ENCODE measurements at regions not wholly inside any gene's neighbourhood (a gene's known extent, or its start where the extent isn't known, plus 50 kb on each side); places are given as distances from the start of the nearest gene placed in this dataset.

DNA sequence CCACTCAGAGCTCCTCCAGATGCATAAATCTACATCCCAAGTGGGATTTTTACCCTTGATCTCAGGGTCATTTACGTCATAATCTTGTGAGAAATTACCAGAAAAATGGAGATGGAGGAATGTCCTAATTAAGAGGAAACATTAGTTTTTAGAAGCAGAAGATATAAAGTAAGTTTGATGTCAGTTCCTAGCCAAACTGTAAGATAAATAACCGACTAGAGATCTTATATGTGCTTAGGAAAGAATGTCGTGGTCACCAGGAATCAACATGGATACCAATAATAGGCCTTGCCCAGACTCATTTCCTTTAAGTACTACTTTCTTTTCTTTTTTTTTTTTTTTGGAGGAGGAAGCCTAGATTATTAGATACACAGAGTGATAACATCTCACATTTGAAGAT, 186.9 kb downstream of the UTRN start:
- Histone ChIP-seq H3K27me3 (no peaks in the 10 kb centered on the region), H3K36me3 (peaks cover 20 to 43% (median 30%) of the 10 kb centered on the region in 3 donors), H3K9me3 (no peaks in the 10 kb centered on the region), H3K4me1 (no peaks in the 10 kb centered on the region), H3K27ac (no peak overlapping the region), H3K4me3 (no peak overlapping the region)
- intact Hi-C loops (cut with DNase I; ENCODE audit: low total_unique reads) = no loop called here
- TF ChIP-seq, protein P1, sequence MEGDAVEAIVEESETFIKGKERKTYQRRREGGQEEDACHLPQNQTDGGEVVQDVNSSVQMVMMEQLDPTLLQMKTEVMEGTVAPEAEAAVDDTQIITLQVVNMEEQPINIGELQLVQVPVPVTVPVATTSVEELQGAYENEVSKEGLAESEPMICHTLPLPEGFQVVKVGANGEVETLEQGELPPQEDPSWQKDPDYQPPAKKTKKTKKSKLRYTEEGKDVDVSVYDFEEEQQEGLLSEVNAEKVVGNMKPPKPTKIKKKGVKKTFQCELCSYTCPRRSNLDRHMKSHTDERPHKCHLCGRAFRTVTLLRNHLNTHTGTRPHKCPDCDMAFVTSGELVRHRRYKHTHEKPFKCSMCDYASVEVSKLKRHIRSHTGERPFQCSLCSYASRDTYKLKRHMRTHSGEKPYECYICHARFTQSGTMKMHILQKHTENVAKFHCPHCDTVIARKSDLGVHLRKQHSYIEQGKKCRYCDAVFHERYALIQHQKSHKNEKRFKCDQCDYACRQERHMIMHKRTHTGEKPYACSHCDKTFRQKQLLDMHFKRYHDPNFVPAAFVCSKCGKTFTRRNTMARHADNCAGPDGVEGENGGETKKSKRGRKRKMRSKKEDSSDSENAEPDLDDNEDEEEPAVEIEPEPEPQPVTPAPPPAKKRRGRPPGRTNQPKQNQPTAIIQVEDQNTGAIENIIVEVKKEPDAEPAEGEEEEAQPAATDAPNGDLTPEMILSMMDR (IDR thresholded peaks at IDR 0.05) = no peak
- DNase-seq = no peak

- Histone ChIP-seq H3K27me3 (no peaks in the 10 kb centered on the region), H3K4me3 (no peak overlapping the region), H3K27ac (no peak overlapping the region), H3K9me3 (no peaks in the 10 kb centered on the region), H3K36me3 (peaks cover 20 to 35% (median 30%) of the 10 kb centered on the region in 3 donors), H3K4me1 (peaks cover 0 to 15% (median 11%) of the 10 kb centered on the region in 4 donors)
- intact Hi-C loops (cut with DNase I; ENCODE audit: low total_unique reads) = no loop called here
- DNase-seq = no peak
- TF ChIP-seq, protein P1 (IDR thresholded peaks at IDR 0.05) = no peak
These were observed 189.2 kb downstream of the UTRN start for GRCh38 chr6:144474290-144474689.

GRCh38 chr6:144474904-144475303, 189.8 kb downstream of the UTRN start:
- Histone ChIP-seq H3K4me1 (peaks cover 0 to 21% (median 15%) of the 10 kb centered on the region in 4 donors), H3K27ac (no peak overlapping the region), H3K27me3 (no peaks in the 10 kb centered on the region), H3K36me3 (peaks cover 20 to 35% (median 29%) of the 10 kb centered on the region in 3 donors), H3K9me3 (no peaks in the 10 kb centered on the region), H3K4me3 (no peak overlapping the region)
- intact Hi-C loops (cut with DNase I; ENCODE audit: low total_unique reads) = no loop called here
- DNase-seq = no peak
- TF ChIP-seq, protein P1 (IDR thresholded peaks at IDR 0.05) = no peak

- peaks cover 2 to 26% (median 20%) of the 10 kb centered on the region in 4 donors for H3K4me1 ChIP-seq
- DNase-seq = no peak
- H3K4me3 ChIP-seq = no peak overlapping the region
- H3K27me3 ChIP-seq = no peaks in the 10 kb centered on the region
- H3K9me3 ChIP-seq = no peaks in the 10 kb centered on the region
- TF ChIP-seq, protein P1 (IDR thresholded peaks at IDR 0.05) = no peak
- intact Hi-C loops (cut with DNase I; ENCODE audit: low total_unique reads) = no loop called here
- H3K27ac ChIP-seq = no peak overlapping the region
- peaks cover 20 to 30% (median 24%) of the 10 kb centered on the region in 3 donors for H3K36me3 ChIP-seq
These were observed 190.3 kb downstream of the UTRN start for GRCh38 chr6:144475411-144475810.

DNA sequence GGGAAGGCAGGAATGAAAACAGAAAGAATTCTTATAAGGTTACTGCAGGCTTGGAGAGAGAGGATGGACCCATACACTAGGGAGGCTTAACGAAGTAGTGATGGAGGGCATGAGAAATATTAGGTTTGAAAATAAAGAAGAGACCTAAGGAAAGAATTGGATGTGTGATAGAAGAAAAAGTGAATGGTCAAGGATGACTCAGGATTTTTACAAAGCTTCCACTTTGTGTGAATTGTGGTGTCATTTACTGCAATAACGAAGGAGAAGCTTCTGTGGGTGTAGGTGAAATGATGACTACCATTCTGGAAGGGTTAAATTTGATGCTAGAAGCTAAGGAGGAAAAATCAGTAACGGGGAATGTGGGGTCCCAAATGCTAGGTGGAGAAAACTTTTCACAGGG, 191.2 kb downstream of the UTRN start:
- H3K4me1 ChIP-seq = peaks cover 4 to 34% (median 22%) of the 10 kb centered on the region in 4 donors
- no peaks in the 10 kb centered on the region for H3K27me3 ChIP-seq
- H3K4me3 ChIP-seq = no peak overlapping the region
- TF ChIP-seq, protein P1 (IDR thresholded peaks at IDR 0.05) = no peak
- no peaks in the 10 kb centered on the region for H3K9me3 ChIP-seq
- no peak for DNase-seq
- no peak overlapping the region for H3K27ac ChIP-seq
- intact Hi-C loops (cut with DNase I; ENCODE audit: low total_unique reads) = no loop called here
- H3K36me3 ChIP-seq = peaks cover 20 to 27% (median 20%) of the 10 kb centered on the region in 3 donors

- intact Hi-C loops (cut with DNase I; ENCODE audit: low total_unique reads) = no loop called here
- Histone ChIP-seq H3K27ac (no peak overlapping the region), H3K4me1 (peaks cover 4 to 42% (median 29%) of the 10 kb centered on the region in 4 donors), H3K36me3 (peaks cover 17 to 23% (median 20%) of the 10 kb centered on the region in 3 donors), H3K27me3 (no peaks in the 10 kb centered on the region), H3K9me3 (no peaks in the 10 kb centered on the region), H3K4me3 (no peak overlapping the region)
- TF ChIP-seq, protein P1 (IDR thresholded peaks at IDR 0.05) = no peak
- no peak for DNase-seq
These were observed 192.3 kb downstream of the UTRN start for GRCh38 chr6:144477396-144477795.

Measured in tibial artery (tissue), 4 donors.